AG09309 (cell line): ENCODE measurements at regions not wholly inside any gene's neighbourhood (a gene's known extent, or its start where the extent isn't known, plus 50 kb on each side); places are given as distances from the start of the nearest gene placed in this dataset.

Experiments
- DNase-seq: peaks from one replicate; pipeline ENCODE4 v3.0.0-alpha.2; 2010; ENCODE audit warnings: low read depth
- H3K4me3 ChIP-seq: 2 replicates; pipeline ENCODE4 v1.5.1; 2011; ENCODE audit warnings: mild to moderate bottlenecking, low read depth, low read length, moderate library complexity; ENCODE audit not compliant: control insufficient read depth
- CTCF ChIP-seq: IDR thresholded peaks from 2 replicates; pipeline ENCODE4 v1.5.1; 2011; ENCODE audit warnings: mild to moderate bottlenecking, low read depth, low read length, inconsistent platforms; ENCODE audit not compliant: insufficient read depth, control insufficient read depth; ENCODE audit errors: missing control alignments

GRCh38 chr1:14034506-14034905, 334.5 kb downstream of the PRDM2 start:
- no peak for DNase-seq
- H3K4me3 ChIP-seq: no peak overlapping the region
- TF ChIP-seq CTCF: no peak

- H3K4me3 ChIP-seq: no peak overlapping the region
- no peak for TF ChIP-seq CTCF
- no peak for DNase-seq
Observed at GRCh38 chr1:14037101-14037847, 337.3 kb downstream of the PRDM2 start.

- no peak overlapping the region for H3K4me3 ChIP-seq
- no peak for TF ChIP-seq CTCF
- no peak for DNase-seq
Observed at GRCh38 chr1:14039582-14040430, 339.8 kb downstream of the PRDM2 start.

- no peak for DNase-seq
- no peak for TF ChIP-seq CTCF
- H3K4me3 ChIP-seq: no peak overlapping the region
Observed at GRCh38 chr1:14049965-14050364, 350.0 kb downstream of the PRDM2 start.

- TF ChIP-seq CTCF: no peak
- H3K4me3 ChIP-seq: no peak overlapping the region
- no peak for DNase-seq
Observed at GRCh38 chr1:14055442-14056223, 355.6 kb downstream of the PRDM2 start.

GRCh38 chr1:14057640-14058039, 357.7 kb downstream of the PRDM2 start:
- TF ChIP-seq CTCF: no peak
- DNase-seq: no peak
- H3K4me3 ChIP-seq: no peak overlapping the region
